Ectodermal cell (in vitro differentiated cells): ENCODE measurements at regions not wholly inside any gene's neighbourhood (a gene's known extent, or its start where the extent isn't known, plus 50 kb on each side); places are given as distances from the start of the nearest gene placed in this dataset.

Experiments used
- H3K27ac ChIP-seq: 2 replicates; pipeline ENCODE4 v1.7.0; 2013; ENCODE audit warnings: mild to moderate bottlenecking, low read depth, low read length; ENCODE audit not compliant: insufficient read depth, poor library complexity, severe bottlenecking
- H3K27me3 ChIP-seq: 2 replicates; pipeline ENCODE4 v1.7.0; 2013; ENCODE audit warnings: mild to moderate bottlenecking, low read length; ENCODE audit not compliant: insufficient read depth, control insufficient read depth, poor library complexity, severe bottlenecking
- H3K36me3 ChIP-seq: one replicate; pipeline ENCODE4 v1.7.0; 2013; ENCODE audit warnings: low read length; ENCODE audit not compliant: control insufficient read depth, insufficient read depth
- H3K4me1 ChIP-seq: one replicate; pipeline ENCODE4 v1.7.0; 2013; ENCODE audit warnings: low read length; ENCODE audit not compliant: control insufficient read depth, insufficient read depth
- H3K4me3 ChIP-seq: 2 replicates; pipeline ENCODE4 v1.7.0; 2013; ENCODE audit warnings: low read depth, low read length, control low read depth; ENCODE audit not compliant: insufficient read depth
- H3K9me3 ChIP-seq: 2 replicates; pipeline ENCODE4 v1.7.0; 2013; ENCODE audit warnings: mild to moderate bottlenecking, low read length, moderate library complexity; ENCODE audit not compliant: control insufficient read depth
- WGBS, 2 experiments: methylation state at CpG; one replicate each; pipeline ENCODE4 v1.1.7; 2013; ENCODE audit warnings: missing lambda C conversion rate in 2 of 2; 5-methylcytosine and 5-hydroxymethylcytosine counted together

DNA sequence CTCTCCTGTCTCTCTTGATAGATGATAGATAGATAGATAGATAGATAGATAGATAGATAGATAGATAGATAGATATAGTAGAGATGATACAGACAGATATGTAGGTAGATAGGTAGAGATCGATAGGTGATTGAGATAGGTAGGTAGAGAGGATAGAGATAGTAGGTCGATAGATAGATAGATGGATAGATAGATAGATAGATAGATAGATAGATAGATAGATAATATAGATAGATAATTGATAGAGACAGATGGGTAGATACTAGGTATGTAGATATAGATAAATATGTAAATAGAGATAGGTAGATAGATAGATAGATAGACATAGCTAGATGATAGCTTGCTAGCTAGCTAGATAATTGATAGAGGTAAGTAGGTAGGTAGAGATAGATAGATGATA, 1154.2 kb upstream of the AUTS2 start:
- Histone ChIP-seq H3K36me3 (no peaks in the 10 kb centered on the region), H3K27ac (no peak overlapping the region), H3K4me1 (no peaks in the 10 kb centered on the region), H3K27me3 (no peaks in the 10 kb centered on the region), H3K9me3 (no peaks in the 10 kb centered on the region), H3K4me3 (no peak overlapping the region)
- 86 to 92% methylated on average over 2 of the region's 2 CpGs for WGBS, 2 experiments

- 93 to 100% methylated on average over 3 of the region's 3 CpGs for WGBS, 2 experiments
- Histone ChIP-seq H3K36me3 (no peaks in the 10 kb centered on the region), H3K9me3 (no peaks in the 10 kb centered on the region), H3K27ac (no peak overlapping the region), H3K4me3 (no peak overlapping the region), H3K27me3 (no peaks in the 10 kb centered on the region), H3K4me1 (no peaks in the 10 kb centered on the region)
Measured at GRCh38 chr7:68444956-68445355, 1153.3 kb upstream of the AUTS2 start.

GRCh38 chr7:68446183-68446582, 1152.1 kb upstream of the AUTS2 start:
- H3K4me1 ChIP-seq: no peaks in the 10 kb centered on the region
- no peaks in the 10 kb centered on the region for H3K36me3 ChIP-seq
- no peaks in the 10 kb centered on the region for H3K9me3 ChIP-seq
- H3K4me3 ChIP-seq: no peak overlapping the region
- H3K27ac ChIP-seq: no peak overlapping the region
- WGBS, 2 experiments: 91 to 93% methylated on average over 10 of the region's 10 CpGs
- H3K27me3 ChIP-seq: no peaks in the 10 kb centered on the region

DNA sequence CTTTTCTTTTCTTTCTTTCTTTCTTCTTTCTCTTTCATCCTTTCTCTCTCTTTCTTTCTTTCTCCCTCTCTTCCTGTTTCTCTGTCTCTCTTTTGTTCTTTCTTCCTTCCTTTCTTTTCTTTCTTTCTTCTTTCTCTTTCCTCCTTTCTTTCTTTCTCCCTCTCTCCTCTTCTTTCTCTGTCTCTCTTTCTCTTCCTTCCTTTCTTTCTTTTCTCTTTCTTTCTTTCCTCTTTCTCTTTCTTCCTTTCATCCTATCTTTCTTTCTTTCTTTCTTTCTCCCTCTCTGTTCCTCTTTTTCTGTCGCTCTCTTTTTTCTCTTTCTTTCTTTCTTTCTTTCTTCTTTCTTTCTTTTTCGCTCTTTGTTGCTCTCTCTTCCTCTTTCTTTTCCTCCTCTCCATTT, 1149.2 kb upstream of the AUTS2 start:
- Histone ChIP-seq H3K4me1 (no peaks in the 10 kb centered on the region), H3K36me3 (no peaks in the 10 kb centered on the region), H3K27me3 (no peaks in the 10 kb centered on the region), H3K4me3 (no peak overlapping the region), H3K27ac (no peak overlapping the region), H3K9me3 (no peaks in the 10 kb centered on the region)
- 92 to 94% methylated on average over 2 of the region's 2 CpGs for WGBS, 2 experiments

- H3K9me3 ChIP-seq: no peaks in the 10 kb centered on the region
- H3K4me1 ChIP-seq: no peaks in the 10 kb centered on the region
- H3K27me3 ChIP-seq: no peaks in the 10 kb centered on the region
- no peak overlapping the region for H3K4me3 ChIP-seq
- 87 to 93% methylated on average over 4 to 5 of the region's 5 CpGs for WGBS, 2 experiments
- H3K36me3 ChIP-seq: no peaks in the 10 kb centered on the region
- no peak overlapping the region for H3K27ac ChIP-seq
Measured at GRCh38 chr7:68449816-68450215, 1148.5 kb upstream of the AUTS2 start.

GRCh38 chr7:68454931-68455330, 1143.3 kb upstream of the AUTS2 start:
- Histone ChIP-seq H3K27me3 (no peaks in the 10 kb centered on the region), H3K4me1 (no peaks in the 10 kb centered on the region), H3K4me3 (no peak overlapping the region), H3K27ac (no peak overlapping the region), H3K9me3 (no peaks in the 10 kb centered on the region), H3K36me3 (no peaks in the 10 kb centered on the region)
- WGBS, 2 experiments: 72 to 78% methylated on average over 4 to 5 of the region's 5 CpGs

DNA sequence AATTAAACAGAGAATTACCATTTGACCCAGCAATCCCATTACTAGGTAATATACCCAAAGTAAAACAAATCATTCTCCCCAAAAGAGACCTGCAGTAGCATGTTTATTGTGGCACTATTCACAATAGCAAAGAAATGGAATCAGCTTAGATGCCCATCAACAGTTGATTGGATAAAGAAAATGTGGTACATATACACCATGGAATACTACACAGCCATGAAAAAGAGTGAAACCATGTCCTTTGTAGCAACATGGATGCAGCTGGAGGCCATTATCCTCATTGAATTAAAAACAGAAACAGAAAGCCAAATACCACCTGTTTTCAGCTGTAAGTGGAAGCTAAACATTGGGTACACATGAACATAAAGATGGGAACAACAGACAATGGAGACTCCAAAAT, 1141.8 kb upstream of the AUTS2 start:
- H3K4me1 ChIP-seq: no peaks in the 10 kb centered on the region
- H3K27me3 ChIP-seq: no peaks in the 10 kb centered on the region
- no peak overlapping the region for H3K27ac ChIP-seq
- no peak overlapping the region for H3K4me3 ChIP-seq
- H3K36me3 ChIP-seq: no peaks in the 10 kb centered on the region
- H3K9me3 ChIP-seq: no peaks in the 10 kb centered on the region

GRCh38 chr7:68457481-68457880, 1140.8 kb upstream of the AUTS2 start:
- Histone ChIP-seq H3K4me3 (no peak overlapping the region), H3K36me3 (no peaks in the 10 kb centered on the region), H3K27ac (no peak overlapping the region), H3K4me1 (no peaks in the 10 kb centered on the region), H3K9me3 (no peaks in the 10 kb centered on the region), H3K27me3 (no peaks in the 10 kb centered on the region)
- 91 to 97% methylated on average over 5 of the region's 5 CpGs for WGBS, 2 experiments

DNA sequence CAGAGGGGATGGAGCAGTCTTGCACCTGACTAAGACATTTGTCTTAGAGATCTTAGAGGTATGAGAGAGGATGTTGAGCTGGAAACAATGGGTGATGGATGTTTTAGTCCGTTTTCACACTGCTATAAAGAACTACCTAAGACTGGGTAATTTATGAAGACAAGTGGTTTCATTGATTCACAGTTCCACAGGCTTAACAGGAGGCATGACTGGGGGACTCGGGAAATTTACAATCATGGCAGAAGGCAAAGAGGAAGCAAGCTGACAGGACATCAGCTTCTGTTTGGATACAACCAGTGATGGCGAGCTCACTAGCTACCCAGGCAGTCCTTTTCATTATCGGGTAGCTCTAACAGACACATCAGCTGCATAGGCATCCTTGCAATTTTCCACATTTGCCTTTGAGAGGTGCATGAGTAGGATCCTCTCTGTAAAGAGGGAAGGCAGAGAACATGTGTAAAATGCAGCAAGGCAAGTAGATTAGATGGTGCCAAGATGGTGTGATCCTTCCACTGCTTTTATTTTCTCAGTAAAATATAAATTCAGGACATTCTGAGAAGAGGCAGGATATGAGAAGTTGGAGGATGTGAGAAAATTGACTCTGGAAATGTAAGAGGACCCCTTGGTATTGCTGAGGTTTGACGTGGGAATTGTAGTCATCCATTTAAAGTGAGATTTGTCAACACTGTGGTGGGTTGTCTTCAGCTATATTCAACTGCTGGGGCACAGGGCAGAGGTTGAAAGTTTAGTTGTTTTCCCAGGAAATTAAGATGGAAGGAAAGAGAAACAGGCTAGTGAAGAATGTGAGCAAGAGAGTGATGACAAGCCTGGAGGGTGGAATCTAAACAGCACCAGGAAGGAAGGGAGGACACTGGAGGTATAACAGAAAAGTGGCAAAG, 1140.0 kb upstream of the AUTS2 start:
- H3K4me3 ChIP-seq: no peak overlapping the region
- no peaks in the 10 kb centered on the region for H3K4me1 ChIP-seq
- H3K27me3 ChIP-seq: no peaks in the 10 kb centered on the region
- H3K36me3 ChIP-seq: no peaks in the 10 kb centered on the region
- H3K9me3 ChIP-seq: no peaks in the 10 kb centered on the region
- H3K27ac ChIP-seq: no peak overlapping the region
- WGBS, 2 experiments: 93 to 94% methylated on average over 5 of the region's 5 CpGs

DNA sequence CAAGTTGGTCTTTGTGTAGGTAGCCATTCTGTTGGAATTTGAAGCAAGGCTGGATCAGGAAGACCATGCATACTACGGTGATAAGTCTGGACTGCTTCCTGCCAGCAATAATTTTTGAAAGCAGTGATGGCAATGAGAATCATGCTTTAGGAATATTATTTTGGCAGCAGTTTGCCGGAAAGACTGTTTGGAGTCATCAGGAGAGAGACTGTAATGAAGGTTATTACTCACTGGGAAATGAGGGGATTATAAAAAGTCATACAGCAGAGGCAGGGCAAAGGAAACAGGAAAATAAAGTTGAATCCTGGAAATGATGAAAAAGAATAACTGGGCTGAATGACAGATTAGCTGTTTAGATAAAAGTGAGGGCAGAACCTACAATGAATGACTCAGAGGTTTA, 1136.8 kb upstream of the AUTS2 start:
- H3K27ac ChIP-seq: no peak overlapping the region
- WGBS, 2 experiments: 90 to 94% methylated on average over 1 of the region's 2 CpGs
- no peak overlapping the region for H3K4me3 ChIP-seq
- no peaks in the 10 kb centered on the region for H3K9me3 ChIP-seq
- no peaks in the 10 kb centered on the region for H3K27me3 ChIP-seq
- no peaks in the 10 kb centered on the region for H3K36me3 ChIP-seq
- no peaks in the 10 kb centered on the region for H3K4me1 ChIP-seq
